ENCODE measurements at regions not wholly inside any gene's neighbourhood (a gene's known extent, or its start where the extent isn't known, plus 50 kb on each side); places are given as distances from the start of the nearest gene placed in this dataset.

DNA sequence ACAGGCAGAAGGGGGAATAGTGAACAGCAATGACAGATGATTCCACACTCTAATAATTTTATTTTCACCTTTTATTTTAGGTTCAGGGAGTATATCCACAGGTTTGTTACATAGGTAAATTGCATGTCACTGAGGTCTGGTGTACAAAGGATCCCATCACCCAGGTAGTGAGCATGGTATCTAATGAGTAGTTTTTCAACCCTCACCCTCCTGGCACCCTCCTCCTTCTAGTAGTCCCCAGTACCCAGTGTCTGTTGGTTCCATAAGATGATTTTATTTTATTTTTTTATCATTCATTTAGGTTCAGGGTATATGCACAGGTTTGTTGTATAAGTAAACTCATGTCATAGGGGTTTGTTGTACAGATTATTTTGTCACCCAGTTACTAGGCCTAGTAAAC, 58.6 kb upstream of the UGT8 start:
- TF ChIP-seq, protein P1, sequence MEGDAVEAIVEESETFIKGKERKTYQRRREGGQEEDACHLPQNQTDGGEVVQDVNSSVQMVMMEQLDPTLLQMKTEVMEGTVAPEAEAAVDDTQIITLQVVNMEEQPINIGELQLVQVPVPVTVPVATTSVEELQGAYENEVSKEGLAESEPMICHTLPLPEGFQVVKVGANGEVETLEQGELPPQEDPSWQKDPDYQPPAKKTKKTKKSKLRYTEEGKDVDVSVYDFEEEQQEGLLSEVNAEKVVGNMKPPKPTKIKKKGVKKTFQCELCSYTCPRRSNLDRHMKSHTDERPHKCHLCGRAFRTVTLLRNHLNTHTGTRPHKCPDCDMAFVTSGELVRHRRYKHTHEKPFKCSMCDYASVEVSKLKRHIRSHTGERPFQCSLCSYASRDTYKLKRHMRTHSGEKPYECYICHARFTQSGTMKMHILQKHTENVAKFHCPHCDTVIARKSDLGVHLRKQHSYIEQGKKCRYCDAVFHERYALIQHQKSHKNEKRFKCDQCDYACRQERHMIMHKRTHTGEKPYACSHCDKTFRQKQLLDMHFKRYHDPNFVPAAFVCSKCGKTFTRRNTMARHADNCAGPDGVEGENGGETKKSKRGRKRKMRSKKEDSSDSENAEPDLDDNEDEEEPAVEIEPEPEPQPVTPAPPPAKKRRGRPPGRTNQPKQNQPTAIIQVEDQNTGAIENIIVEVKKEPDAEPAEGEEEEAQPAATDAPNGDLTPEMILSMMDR (conservative IDR thresholded peaks at IDR 0.05; ENCODE audit: low read depth, low read length) = no peak
- TF ChIP-seq EZH2 (IDR thresholded peaks at IDR 0.05; ENCODE audit: borderline replicate concordance, low read depth, low read length, poor library complexity, severe bottlenecking) = no peak
